GM23248 (cell line): ENCODE measurements at regions not wholly inside any gene's neighbourhood (a gene's known extent, or its start where the extent isn't known, plus 50 kb on each side); places are given as distances from the start of the nearest gene placed in this dataset.

Source experiments
- DNase-seq: peaks from one replicate; pipeline ENCODE4 v3.0.0-alpha.2; 2015
- H2AFZ ChIP-seq: fragments of 200-600 bp; sonication (generic); 2 replicates; pipeline ENCODE4 v1.6.1; 2016; ENCODE audit warnings: antibody characterized with exemption
- H3F3A ChIP-seq: fragments of 200-600 bp; sonication (generic); 2 replicates; pipeline ENCODE4 v1.6.1; 2016; ENCODE audit warnings: mild to moderate bottlenecking, antibody characterized with exemption, mixed run types; ENCODE audit not compliant: insufficient read depth
- H3K27ac ChIP-seq: fragments of 200-600 bp; sonication (generic); 2 replicates; pipeline ENCODE4 v1.5.1; 2016; ENCODE audit warnings: mild to moderate bottlenecking
- H3K27me3 ChIP-seq: fragments of 200-600 bp; sonication (generic); replicated peaks from 2 replicates; pipeline ENCODE4 v1.6.1; 2016; ENCODE audit warnings: mild to moderate bottlenecking; ENCODE audit not compliant: insufficient read depth
- H3K36me3 ChIP-seq: fragments of 200-600 bp; sonication (generic); 2 replicates; pipeline ENCODE4 v1.6.1; 2016; ENCODE audit warnings: low read depth, mild to moderate bottlenecking
- H3K4me1 ChIP-seq: fragments of 200-600 bp; sonication (generic); 2 replicates; pipeline ENCODE4 v1.6.1; 2016; ENCODE audit warnings: mild to moderate bottlenecking; ENCODE audit not compliant: insufficient read depth
- H3K4me2 ChIP-seq: fragments of 200-600 bp; sonication (generic); one replicate; pipeline ENCODE4 v1.6.1; 2016; ENCODE audit warnings: mild to moderate bottlenecking; ENCODE audit not compliant: unreplicated experiment
- H3K4me3 ChIP-seq: fragments of 200-600 bp; sonication (generic); 2 replicates; pipeline ENCODE4 v1.5.1; 2016; ENCODE audit warnings: mild to moderate bottlenecking
- H3K79me2 ChIP-seq: fragments of 200-600 bp; sonication (generic); 2 replicates; pipeline ENCODE4 v1.6.1; 2016; ENCODE audit warnings: mild to moderate bottlenecking; ENCODE audit not compliant: insufficient read depth
- H3K9ac ChIP-seq: fragments of 200-600 bp; sonication (generic); 2 replicates; pipeline ENCODE4 v1.6.1; 2016; ENCODE audit warnings: mild to moderate bottlenecking
- H3K9me2 ChIP-seq: fragments of 200-600 bp; sonication (generic); 2 replicates; pipeline ENCODE4 v1.6.1; 2016; ENCODE audit warnings: mixed run types, mild to moderate bottlenecking, moderate library complexity; ENCODE audit not compliant: insufficient read depth
- H3K9me3 ChIP-seq: fragments of 200-600 bp; sonication (generic); one replicate; pipeline ENCODE4 v1.6.1; 2017; ENCODE audit warnings: low read depth
- H4K20me1 ChIP-seq: fragments of 200-600 bp; sonication (generic); 2 replicates; pipeline ENCODE4 v1.6.0; 2016; ENCODE audit not compliant: insufficient read depth
- EZH2 ChIP-seq: fragments of 200-600 bp; sonication (generic); IDR thresholded peaks from 2 replicates; pipeline ENCODE4 v1.6.1; 2018; ENCODE audit warnings: antibody characterized with exemption, mild to moderate bottlenecking; ENCODE audit not compliant: insufficient read depth, poor library complexity, severe bottlenecking
- EZH2phosphoT487 ChIP-seq: fragments of 200-600 bp; sonication (generic); IDR thresholded peaks from 2 replicates; pipeline ENCODE4 v1.6.1; 2018; ENCODE audit warnings: antibody characterized with exemption, moderate library complexity, mild to moderate bottlenecking, low read depth; ENCODE audit not compliant: insufficient read depth
- WGBS, 2 experiments: methylation state at CpG; one replicate each; pipeline ENCODE4 v1.1.6; 2015 to 2017; ENCODE audit warnings: low lambda C conversion rate in 2 of 2, low coverage in 1 of 2; ENCODE audit errors: missing lambda C conversion rate in 2 of 2; 5-methylcytosine and 5-hydroxymethylcytosine counted together
- in situ Hi-C: fragments of 300-500 bp; cut with MboI; formaldehyde crosslinking; loops from 2 replicates; pipeline ENCODE4 v1.15.0; 2020

DNA sequence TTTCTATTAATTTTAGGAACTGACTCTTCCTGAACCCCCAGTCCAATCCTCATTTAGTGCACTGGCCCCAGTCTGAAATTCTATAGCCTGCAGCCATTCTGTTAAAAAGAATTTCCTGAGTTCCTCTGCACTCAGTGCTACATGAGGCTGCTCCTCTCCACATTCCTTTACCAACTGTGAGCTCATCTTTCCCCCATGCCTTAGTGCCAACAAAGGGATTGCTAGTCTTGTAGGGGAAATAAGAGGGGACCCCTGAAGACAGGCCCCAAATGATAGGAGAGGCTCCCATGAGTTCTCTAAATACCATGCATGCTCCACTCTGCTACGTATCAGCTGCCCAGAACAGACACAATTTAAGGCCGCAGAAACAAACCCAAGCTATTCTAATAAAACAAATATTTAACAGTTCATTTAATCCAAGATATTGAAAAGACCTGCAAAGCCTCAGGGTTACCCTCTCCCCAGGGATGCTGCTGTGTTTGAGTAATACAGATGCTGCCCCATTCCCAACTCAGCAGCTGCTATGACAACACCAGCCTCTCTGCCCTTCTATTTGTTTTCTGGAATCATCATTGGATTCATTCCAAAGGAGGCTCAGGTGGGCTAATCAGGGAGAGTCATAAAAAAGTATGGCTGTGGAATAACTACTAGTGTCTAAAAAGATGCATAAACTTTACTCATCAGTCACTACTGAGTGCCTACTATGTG, 228.5 kb downstream of the TOX3 start:
- H3K9ac ChIP-seq, result no peak overlapping the region
- no peaks in the 10 kb centered on the region for H3F3A ChIP-seq
- in situ Hi-C loops, result no loop called here
- 25 to 30% methylated on average over 2 of the region's 2 CpGs for WGBS, 2 experiments
- H2AFZ ChIP-seq, result no peak overlapping the region
- H3K27ac ChIP-seq, result no peak overlapping the region
- no peak overlapping the region for H3K4me3 ChIP-seq
- no peaks in the 10 kb centered on the region for H3K4me1 ChIP-seq
- no peak for DNase-seq
- H3K27me3 ChIP-seq, result no peaks in the 10 kb centered on the region
- H3K79me2 ChIP-seq, result no peaks in the 10 kb centered on the region
- H3K36me3 ChIP-seq, result no peaks in the 10 kb centered on the region
- no peaks in the 10 kb centered on the region for H3K9me2 ChIP-seq
- H3K4me2 ChIP-seq, result no peak overlapping the region
- no peaks in the 10 kb centered on the region for H4K20me1 ChIP-seq
- no peak for TF ChIP-seq EZH2phosphoT487
- TF ChIP-seq EZH2, result no peak
- no peaks in the 10 kb centered on the region for H3K9me3 ChIP-seq

DNA sequence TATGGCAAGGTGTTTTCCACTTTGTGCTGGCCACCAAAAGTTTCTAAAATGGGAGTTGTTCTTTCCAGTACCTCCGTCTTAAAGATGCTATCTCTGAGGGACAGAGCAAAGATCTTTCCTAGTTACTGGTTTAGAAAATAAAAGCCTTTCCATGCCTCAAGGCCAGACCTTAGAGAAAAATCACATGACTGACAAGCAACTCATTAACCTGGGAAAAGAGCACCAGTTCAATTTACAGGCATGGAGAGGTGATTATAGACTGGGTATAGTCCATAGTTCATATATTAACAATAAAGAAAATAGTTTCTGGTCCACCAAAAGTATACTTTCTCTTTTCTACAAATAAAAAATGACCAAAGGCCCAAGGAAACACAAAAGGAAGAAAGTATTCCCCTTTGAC, 230.7 kb downstream of the TOX3 start:
- H3K79me2 ChIP-seq, result no peaks in the 10 kb centered on the region
- H3K27me3 ChIP-seq, result no peaks in the 10 kb centered on the region
- in situ Hi-C loops, result no loop called here
- no peaks in the 10 kb centered on the region for H3K9me3 ChIP-seq
- no peaks in the 10 kb centered on the region for H3K36me3 ChIP-seq
- TF ChIP-seq EZH2 (no peak), EZH2phosphoT487 (no peak)
- H3K4me3 ChIP-seq, result no peak overlapping the region
- no peaks in the 10 kb centered on the region for H3K4me1 ChIP-seq
- no peaks in the 10 kb centered on the region for H4K20me1 ChIP-seq
- no peak overlapping the region for H3K27ac ChIP-seq
- no peaks in the 10 kb centered on the region for H3F3A ChIP-seq
- 5 to 25% methylated on average over 1 of the region's 1 CpG for WGBS, 2 experiments
- no peaks in the 10 kb centered on the region for H3K9me2 ChIP-seq
- no peak overlapping the region for H3K4me2 ChIP-seq
- DNase-seq, result no peak
- H3K9ac ChIP-seq, result no peak overlapping the region
- no peak overlapping the region for H2AFZ ChIP-seq

DNA sequence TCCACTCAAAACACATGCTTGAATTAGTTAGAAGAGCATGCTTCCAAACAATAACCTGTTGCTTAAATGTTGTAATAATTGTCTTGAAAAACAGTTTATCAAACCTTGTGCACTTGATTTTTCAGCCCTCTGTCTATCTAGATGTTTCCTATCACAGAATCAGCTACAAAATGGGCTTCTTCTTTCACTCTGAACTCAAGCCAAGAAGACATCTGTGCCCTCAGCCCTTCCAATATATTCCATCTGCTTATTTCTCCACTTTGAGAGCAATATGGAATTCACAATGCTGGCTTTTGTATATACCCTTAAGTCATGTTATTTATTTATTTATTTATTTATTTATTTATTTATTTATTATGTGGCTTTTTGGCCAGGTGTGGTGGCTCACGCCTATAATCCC, 234.2 kb downstream of the TOX3 start:
- in situ Hi-C loops, result no loop called here
- TF ChIP-seq EZH2 (no peak), EZH2phosphoT487 (no peak)
- WGBS, 2 experiments, result 0 to 15% methylated on average over 1 of the region's 1 CpG

DNA sequence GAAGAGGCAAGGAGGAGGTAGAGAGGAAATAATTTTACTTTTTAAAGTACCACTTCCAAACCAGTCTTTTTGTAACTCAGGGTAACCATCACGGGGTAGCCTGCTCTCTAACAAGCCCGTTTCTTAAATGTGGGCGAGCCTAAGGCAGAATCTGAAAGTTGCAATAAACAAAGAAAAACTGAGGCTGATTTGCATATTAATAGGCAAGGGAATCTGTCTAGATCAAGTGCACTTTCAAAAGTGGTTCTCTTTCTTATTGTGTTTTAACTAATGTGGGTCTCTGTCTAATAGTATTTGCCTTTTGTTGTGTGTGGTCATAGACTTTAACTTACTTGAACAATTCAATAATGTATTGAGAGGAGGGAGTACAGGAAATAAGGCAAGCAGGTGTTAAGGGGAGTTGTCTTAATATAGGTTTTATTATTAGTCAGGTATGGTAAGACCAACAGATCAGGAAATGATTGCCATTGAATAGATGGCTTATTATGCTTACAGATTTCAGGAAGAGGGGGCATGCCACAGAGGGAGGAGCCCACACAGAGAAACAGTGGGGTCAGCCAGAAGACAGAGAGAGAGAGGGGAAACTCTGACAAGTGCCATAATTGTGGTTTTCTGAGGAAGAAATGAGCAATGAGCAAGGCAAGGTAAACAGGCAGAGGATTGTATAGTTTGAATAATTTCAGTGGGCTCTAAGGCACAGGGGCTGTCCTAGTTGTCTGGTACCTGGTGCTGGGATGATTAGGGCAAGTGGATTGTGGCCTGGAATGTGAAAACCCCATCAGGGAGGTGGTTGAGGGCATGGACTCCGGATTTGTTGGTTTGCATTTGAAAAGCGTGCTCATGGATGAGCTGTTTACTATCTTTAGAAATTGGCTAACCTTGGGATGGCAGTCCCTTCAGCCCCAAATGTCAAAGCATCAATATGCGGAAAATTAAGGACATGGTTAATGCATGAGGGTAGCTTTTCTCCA, 237.2 kb downstream of the TOX3 start:
- Histone ChIP-seq H4K20me1 (no peaks in the 10 kb centered on the region), H3K27me3 (no peaks in the 10 kb centered on the region), H3K36me3 (no peaks in the 10 kb centered on the region), H3K27ac (no peak overlapping the region), H3K9me3 (no peaks in the 10 kb centered on the region), H3K4me1 (no peaks in the 10 kb centered on the region), H3K9ac (no peak overlapping the region), H3K4me3 (no peak overlapping the region), H3K4me2 (no peak overlapping the region), H2AFZ (no peak overlapping the region), H3K79me2 (no peaks in the 10 kb centered on the region), H3K9me2 (no peaks in the 10 kb centered on the region), H3F3A (no peaks in the 10 kb centered on the region)
- TF ChIP-seq EZH2phosphoT487 (no peak), EZH2 (no peak)
- in situ Hi-C loops, result no loop called here
- no peak for DNase-seq
- 12 to 15% methylated on average over 6 of the region's 6 CpGs for WGBS, 2 experiments

More for the DNA sequence above, 234.2 kb downstream of the TOX3 start:
- no peaks in the 10 kb centered on the region for H3K79me2 ChIP-seq
- H3K9ac ChIP-seq, result no peak overlapping the region
- H3K27me3 ChIP-seq, result no peaks in the 10 kb centered on the region
- H3F3A ChIP-seq, result no peaks in the 10 kb centered on the region
- no peaks in the 10 kb centered on the region for H3K9me2 ChIP-seq
- H3K9me3 ChIP-seq, result no peaks in the 10 kb centered on the region
- H2AFZ ChIP-seq, result no peak overlapping the region
- H3K27ac ChIP-seq, result no peak overlapping the region
- DNase-seq, result no peak
- H4K20me1 ChIP-seq, result no peaks in the 10 kb centered on the region
- no peak overlapping the region for H3K4me2 ChIP-seq
- no peaks in the 10 kb centered on the region for H3K36me3 ChIP-seq
- no peak overlapping the region for H3K4me3 ChIP-seq
- H3K4me1 ChIP-seq, result no peaks in the 10 kb centered on the region
